ENCODE measurements at regions not wholly inside any gene's neighbourhood (a gene's known extent, or its start where the extent isn't known, plus 50 kb on each side); places are given as distances from the start of the nearest gene placed in this dataset.

DNA sequence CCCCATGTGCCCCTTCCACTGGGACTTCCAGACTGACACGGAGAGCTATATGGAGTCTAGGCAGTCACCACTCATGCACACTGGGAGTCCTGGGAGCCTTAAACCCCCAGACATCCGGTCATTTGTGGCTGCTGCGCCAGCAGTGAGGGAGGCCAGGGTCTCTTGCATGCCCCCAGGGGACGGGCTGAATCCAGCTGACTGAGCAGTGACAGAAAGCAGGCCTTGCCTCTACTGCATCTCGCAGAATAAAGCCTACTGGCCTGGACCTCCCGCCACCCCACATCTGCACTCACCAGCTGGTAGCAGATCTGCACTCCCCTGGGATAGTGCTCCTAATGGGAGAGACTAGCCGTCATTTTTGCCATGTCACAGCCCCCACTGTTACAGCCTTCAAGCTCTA lies 1234.2 kb downstream of the FAM133A start:
- no peaks in the 10 kb centered on the region for H4K20me1 ChIP-seq (ENCODE audit: insufficient read depth, low read length)
- H3K9me3 Mint-ChIP-seq = peaks cover 0 to 5% (median 1%) of the 10 kb centered on the region in 7 donors
- H3K4me2 ChIP-seq (replicated peaks; ENCODE audit: extremely low read depth, low read length, poor library complexity, severe bottlenecking) = no peak overlapping the region
- no peaks in the 10 kb centered on the region for H3K4me1 Mint-ChIP-seq
- peaks cover 0 to 2% (median 0%) of the 10 kb centered on the region in 3 donors for H3K27me3 Mint-ChIP-seq (ENCODE audit: low read depth in 3 of 3)
- H3K27ac ChIP-seq (ENCODE audit: low read depth in 1 of 2, low read length in 2 of 2) = no peak overlapping the region
- no peak overlapping the region for H3K9ac ChIP-seq (ENCODE audit: insufficient read depth, low read length, poor library complexity, severe bottlenecking)
- 81% methylated on average over 4 of the region's 7 CpGs for WGBS (ENCODE audit: insufficient coverage)
- no peaks in the 10 kb centered on the region for H3K4me1 ChIP-seq (ENCODE audit: control insufficient read depth in 1 of 2, insufficient read depth in 2 of 2, low read length in 2 of 2)
- H3K27ac Mint-ChIP-seq = no peak overlapping the region
- no peak overlapping the region for H3K4me3 ChIP-seq (replicated peaks in 1 of 3; ENCODE audit: low read depth in 2 of 3, low read length in 3 of 3)
- TF ChIP-seq CTCF (IDR thresholded peaks at IDR 0.05) = no peak
- intact Hi-C loops (cut with micrococcal nuclease) = no loop called here
- no peaks in the 10 kb centered on the region for H3K36me3 Mint-ChIP-seq
- no peaks in the 10 kb centered on the region for H3K79me2 ChIP-seq (ENCODE audit: insufficient read depth, low read length)
- peaks cover 0 to 12% of the 10 kb centered on the region in 2 donors for H3K9me3 ChIP-seq (replicated peaks in 1 of 2; ENCODE audit: control insufficient read depth in 1 of 2, insufficient read depth in 1 of 2, low read length in 2 of 2)
- DNase-seq = no peak
- H3K4me3 Mint-ChIP-seq = no peak overlapping the region
- no peaks in the 10 kb centered on the region for H3K36me3 ChIP-seq (replicated peaks in 1 of 2; ENCODE audit: control insufficient read depth in 1 of 2, insufficient read depth in 2 of 2, low read length in 2 of 2)
- H2AFZ ChIP-seq (ENCODE audit: insufficient read depth, low read depth, low read length, poor library complexity, severe bottlenecking) = no peak overlapping the region
- no peaks in the 10 kb centered on the region for H3K27me3 ChIP-seq (ENCODE audit: control insufficient read depth in 2 of 2, insufficient read depth in 2 of 2, low read length in 2 of 2)

- no peak overlapping the region for H3K27ac ChIP-seq (ENCODE audit: low read depth in 1 of 2, low read length in 2 of 2)
- H3K27me3 Mint-ChIP-seq (ENCODE audit: low read depth in 3 of 3) = peaks cover 0 to 2% (median 0%) of the 10 kb centered on the region in 3 donors
- no CpG with 5 or more reads among the region's 7 CpGs for WGBS (ENCODE audit: insufficient coverage)
- no peak overlapping the region for H3K4me3 Mint-ChIP-seq
- H3K36me3 Mint-ChIP-seq = no peaks in the 10 kb centered on the region
- H2AFZ ChIP-seq (ENCODE audit: insufficient read depth, low read depth, low read length, poor library complexity, severe bottlenecking) = no peak overlapping the region
- H3K79me2 ChIP-seq (ENCODE audit: insufficient read depth, low read length) = no peaks in the 10 kb centered on the region
- no peaks in the 10 kb centered on the region for H3K36me3 ChIP-seq (replicated peaks in 1 of 2; ENCODE audit: control insufficient read depth in 1 of 2, insufficient read depth in 2 of 2, low read length in 2 of 2)
- no peaks in the 10 kb centered on the region for H3K4me1 ChIP-seq (ENCODE audit: control insufficient read depth in 1 of 2, insufficient read depth in 2 of 2, low read length in 2 of 2)
- no peak overlapping the region for H3K4me2 ChIP-seq (replicated peaks; ENCODE audit: extremely low read depth, low read length, poor library complexity, severe bottlenecking)
- H4K20me1 ChIP-seq (ENCODE audit: insufficient read depth, low read length) = no peaks in the 10 kb centered on the region
- H3K27ac Mint-ChIP-seq = no peak overlapping the region
- intact Hi-C loops (cut with micrococcal nuclease) = no loop called here
- no peaks in the 10 kb centered on the region for H3K4me1 Mint-ChIP-seq
- no peaks in the 10 kb centered on the region for H3K27me3 ChIP-seq (ENCODE audit: control insufficient read depth in 2 of 2, insufficient read depth in 2 of 2, low read length in 2 of 2)
- H3K4me3 ChIP-seq (replicated peaks in 1 of 3; ENCODE audit: low read depth in 2 of 3, low read length in 3 of 3) = no peak overlapping the region
- no peak overlapping the region for H3K9ac ChIP-seq (ENCODE audit: insufficient read depth, low read length, poor library complexity, severe bottlenecking)
- TF ChIP-seq CTCF (IDR thresholded peaks at IDR 0.05) = no peak
- H3K9me3 ChIP-seq (replicated peaks in 1 of 2; ENCODE audit: control insufficient read depth in 1 of 2, insufficient read depth in 1 of 2, low read length in 2 of 2) = peaks cover 0 to 12% of the 10 kb centered on the region in 2 donors
- DNase-seq = no peak
- peaks cover 0 to 5% (median 1%) of the 10 kb centered on the region in 7 donors for H3K9me3 Mint-ChIP-seq
Observed at GRCh38 chrX:94908648-94909047, 1234.6 kb downstream of the FAM133A start.

Measured in CD14-positive monocyte (primary cell).